Activated CD4-positive, CD25-positive, alpha-beta regulatory T cell treated with anti-CD3 and anti-CD28 coated beads, Interleukin-2, amount 50 U/mL, for 24 hours (primary cell): ENCODE measurements at regions not wholly inside any gene's neighbourhood (a gene's known extent, or its start where the extent isn't known, plus 50 kb on each side); places are given as distances from the start of the nearest gene placed in this dataset.
"Not testable (repeated sequence)": the region's sequence is repeated elsewhere in the genome, so short reads cannot be mapped to it uniquely, and the experiment has no call there.

Experiments used
- ATAC-seq, 2 donors: fragments of 150-1000 bp; cut with Tn5 transposase; one replicate each; pipeline ENCODE4 v1.10.0; 2021; ENCODE audit warnings: mild to moderate bottlenecking in 1 of 2, moderate library complexity in 1 of 2

- ATAC-seq: no peak
Observed at GRCh38 chr3:198096015-198096414, 136.0 kb downstream of the LMLN start.

GRCh38 chr3:198097048-198097447, 137.0 kb downstream of the LMLN start:
- no peak for ATAC-seq

GRCh38 chr3:198098661-198099081, 138.7 kb downstream of the LMLN start:
- ATAC-seq: not testable (repeated sequence)

- not testable (repeated sequence) for ATAC-seq
Observed at GRCh38 chr3:198103070-198103469, 143.1 kb downstream of the LMLN start.

- no peak for ATAC-seq
Observed at GRCh38 chr3:198106265-198106664, 146.2 kb downstream of the LMLN start.

- no peak for ATAC-seq
Observed at GRCh38 chr3:198107840-198108734, 148.1 kb downstream of the LMLN start.

- ATAC-seq: no peak
Observed at GRCh38 chr3:198109883-198110282, 149.9 kb downstream of the LMLN start.

GRCh38 chr3:198112031-198112430, 152.0 kb downstream of the LMLN start:
- no peak for ATAC-seq

- ATAC-seq: no peak
Observed at GRCh38 chr3:198113206-198114053, 153.4 kb downstream of the LMLN start.

- not testable (repeated sequence) for ATAC-seq
Observed at GRCh38 chr3:198114516-198114915, 154.5 kb downstream of the LMLN start.

- not testable (repeated sequence) for ATAC-seq
Observed at GRCh38 chr3:198122184-198122583, 162.2 kb downstream of the LMLN start.

- not testable (repeated sequence) for ATAC-seq
Observed at GRCh38 chr3:198137038-198137835, 177.2 kb downstream of the LMLN start.

- ATAC-seq: not testable (repeated sequence)
Observed at GRCh38 chr3:198138205-198138604, 178.2 kb downstream of the LMLN start.

GRCh38 chr3:198139037-198139436, 179.0 kb downstream of the LMLN start:
- ATAC-seq: not testable (repeated sequence)

GRCh38 chr3:198139513-198140167, 179.6 kb downstream of the LMLN start:
- ATAC-seq: not testable (repeated sequence)

GRCh38 chr3:198143300-198144137, 183.5 kb downstream of the LMLN start:
- ATAC-seq: not testable (repeated sequence)

GRCh38 chr3:198145231-198145784, 185.3 kb downstream of the LMLN start:
- not testable (repeated sequence) for ATAC-seq

- ATAC-seq: not testable (repeated sequence)
Observed at GRCh38 chr3:198146070-198146469, 186.1 kb downstream of the LMLN start.

GRCh38 chr3:198146559-198147164, 186.6 kb downstream of the LMLN start:
- not testable (repeated sequence) for ATAC-seq

GRCh38 chr3:198147213-198147612, 187.2 kb downstream of the LMLN start:
- not testable (repeated sequence) for ATAC-seq
